ENCODE measurements at regions not wholly inside any gene's neighbourhood (a gene's known extent, or its start where the extent isn't known, plus 50 kb on each side); places are given as distances from the start of the nearest gene placed in this dataset.

DNA sequence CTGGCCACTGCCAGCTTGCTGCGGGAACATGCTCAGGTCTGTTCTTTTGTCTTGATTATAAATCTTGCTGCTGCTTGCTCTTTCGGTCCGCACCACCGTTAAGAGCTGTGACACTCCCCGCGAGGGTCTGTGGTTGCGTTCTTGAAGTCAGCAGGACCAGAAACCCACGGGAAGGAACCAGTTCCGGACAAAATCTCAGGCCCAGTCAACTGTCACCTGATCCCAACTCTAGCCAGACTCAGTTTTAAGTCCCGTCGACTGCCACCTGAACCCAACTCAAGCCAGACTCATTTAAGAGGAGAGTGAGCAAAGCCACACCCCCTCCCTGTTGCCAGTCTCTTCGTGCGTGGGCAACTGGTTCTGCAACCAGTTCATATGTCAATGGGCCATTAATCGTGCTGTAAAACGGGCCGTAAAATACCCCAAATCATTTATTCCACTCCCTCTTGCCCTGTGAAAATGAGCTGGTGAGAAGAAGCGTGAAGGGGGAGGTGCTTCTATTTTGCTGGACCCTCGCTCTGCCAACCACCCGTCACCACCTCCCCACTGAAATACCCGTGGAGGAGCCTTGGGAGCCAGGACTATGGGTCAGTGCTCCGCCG is 224.3 kb downstream of the NDUFA10 start (continued):
- TF ChIP-seq ZNF331 (CRISPR knock-in tag; IDR thresholded peaks at IDR 0.05; ENCODE audit: low read depth) = no peak
- TF ChIP-seq, protein P1, sequence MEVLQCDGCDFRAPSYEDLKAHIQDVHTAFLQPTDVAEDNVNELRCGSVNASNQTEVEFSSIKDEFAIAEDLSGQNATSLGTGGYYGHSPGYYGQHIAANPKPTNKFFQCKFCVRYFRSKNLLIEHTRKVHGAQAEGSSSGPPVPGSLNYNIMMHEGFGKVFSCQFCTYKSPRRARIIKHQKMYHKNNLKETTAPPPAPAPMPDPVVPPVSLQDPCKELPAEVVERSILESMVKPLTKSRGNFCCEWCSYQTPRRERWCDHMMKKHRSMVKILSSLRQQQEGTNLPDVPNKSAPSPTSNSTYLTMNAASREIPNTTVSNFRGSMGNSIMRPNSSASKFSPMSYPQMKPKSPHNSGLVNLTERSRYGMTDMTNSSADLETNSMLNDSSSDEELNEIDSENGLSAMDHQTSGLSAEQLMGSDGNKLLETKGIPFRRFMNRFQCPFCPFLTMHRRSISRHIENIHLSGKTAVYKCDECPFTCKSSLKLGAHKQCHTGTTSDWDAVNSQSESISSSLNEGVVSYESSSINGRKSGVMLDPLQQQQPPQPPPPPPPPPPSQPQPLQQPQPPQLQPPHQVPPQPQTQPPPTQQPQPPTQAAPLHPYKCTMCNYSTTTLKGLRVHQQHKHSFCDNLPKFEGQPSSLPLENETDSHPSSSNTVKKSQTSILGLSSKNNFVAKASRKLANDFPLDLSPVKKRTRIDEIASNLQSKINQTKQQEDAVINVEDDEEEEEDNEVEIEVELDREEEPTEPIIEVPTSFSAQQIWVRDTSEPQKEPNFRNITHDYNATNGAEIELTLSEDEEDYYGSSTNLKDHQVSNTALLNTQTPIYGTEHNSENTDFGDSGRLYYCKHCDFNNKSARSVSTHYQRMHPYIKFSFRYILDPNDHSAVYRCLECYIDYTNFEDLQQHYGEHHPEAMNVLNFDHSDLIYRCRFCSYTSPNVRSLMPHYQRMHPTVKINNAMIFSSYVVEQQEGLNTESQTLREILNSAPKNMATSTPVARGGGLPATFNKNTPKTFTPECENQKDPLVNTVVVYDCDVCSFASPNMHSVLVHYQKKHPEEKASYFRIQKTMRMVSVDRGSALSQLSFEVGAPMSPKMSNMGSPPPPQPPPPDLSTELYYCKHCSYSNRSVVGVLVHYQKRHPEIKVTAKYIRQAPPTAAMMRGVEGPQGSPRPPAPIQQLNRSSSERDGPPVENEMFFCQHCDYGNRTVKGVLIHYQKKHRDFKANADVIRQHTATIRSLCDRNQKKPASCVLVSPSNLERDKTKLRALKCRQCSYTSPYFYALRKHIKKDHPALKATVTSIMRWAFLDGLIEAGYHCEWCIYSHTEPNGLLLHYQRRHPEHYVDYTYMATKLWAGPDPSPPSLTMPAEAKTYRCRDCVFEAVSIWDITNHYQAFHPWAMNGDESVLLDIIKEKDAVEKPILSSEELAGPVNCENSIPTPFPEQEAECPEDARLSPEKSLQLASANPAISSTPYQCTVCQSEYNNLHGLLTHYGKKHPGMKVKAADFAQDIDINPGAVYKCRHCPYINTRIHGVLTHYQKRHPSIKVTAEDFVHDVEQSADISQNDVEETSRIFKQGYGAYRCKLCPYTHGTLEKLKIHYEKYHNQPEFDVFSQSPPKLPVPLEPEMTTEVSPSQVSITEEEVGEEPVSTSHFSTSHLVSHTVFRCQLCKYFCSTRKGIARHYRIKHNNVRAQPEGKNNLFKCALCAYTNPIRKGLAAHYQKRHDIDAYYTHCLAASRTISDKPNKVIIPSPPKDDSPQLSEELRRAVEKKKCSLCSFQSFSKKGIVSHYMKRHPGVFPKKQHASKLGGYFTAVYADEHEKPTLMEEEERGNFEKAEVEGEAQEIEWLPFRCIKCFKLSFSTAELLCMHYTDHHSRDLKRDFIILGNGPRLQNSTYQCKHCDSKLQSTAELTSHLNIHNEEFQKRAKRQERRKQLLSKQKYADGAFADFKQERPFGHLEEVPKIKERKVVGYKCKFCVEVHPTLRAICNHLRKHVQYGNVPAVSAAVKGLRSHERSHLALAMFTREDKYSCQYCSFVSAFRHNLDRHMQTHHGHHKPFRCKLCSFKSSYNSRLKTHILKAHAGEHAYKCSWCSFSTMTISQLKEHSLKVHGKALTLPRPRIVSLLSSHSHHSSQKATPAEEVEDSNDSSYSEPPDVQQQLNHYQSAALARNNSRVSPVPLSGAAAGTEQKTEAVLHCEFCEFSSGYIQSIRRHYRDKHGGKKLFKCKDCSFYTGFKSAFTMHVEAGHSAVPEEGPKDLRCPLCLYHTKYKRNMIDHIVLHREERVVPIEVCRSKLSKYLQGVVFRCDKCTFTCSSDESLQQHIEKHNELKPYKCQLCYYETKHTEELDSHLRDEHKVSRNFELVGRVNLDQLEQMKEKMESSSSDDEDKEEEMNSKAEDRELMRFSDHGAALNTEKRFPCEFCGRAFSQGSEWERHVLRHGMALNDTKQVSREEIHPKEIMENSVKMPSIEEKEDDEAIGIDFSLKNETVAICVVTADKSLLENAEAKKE (CRISPR knock-in tag; IDR thresholded peaks at IDR 0.05) = no peak
- no peak for TF ChIP-seq EZH2phosphoT487 (IDR thresholded peaks at IDR 0.05; ENCODE audit: unreplicated experiment)

DNA sequence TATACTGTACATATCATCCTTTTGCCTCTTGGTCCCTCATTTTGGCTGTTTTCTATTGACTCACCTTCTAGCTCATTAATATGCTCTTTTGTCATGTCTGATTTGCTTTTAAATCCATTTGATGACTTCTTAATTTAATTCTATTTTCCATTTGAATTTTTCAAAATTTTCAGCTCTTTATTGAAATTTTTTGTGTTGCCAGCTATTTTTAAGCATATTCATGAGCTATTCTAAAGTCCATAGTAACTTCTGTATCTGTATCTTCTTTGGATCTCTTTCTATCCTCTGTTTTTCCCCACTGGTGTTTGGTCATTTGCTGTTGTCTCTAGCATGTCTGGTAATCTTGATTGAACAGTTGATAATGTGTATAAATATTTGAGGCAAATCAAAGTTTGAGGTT is 227.8 kb downstream of the NDUFA10 start:
- DNase-seq (ENCODE audit: low spot score) (no peak), ATAC-seq (no peak)
- H3K4me2 ChIP-seq = no peak overlapping the region
- no peak overlapping the region for H3K4me3 ChIP-seq
- no peaks in the 10 kb centered on the region for H4K20me1 ChIP-seq (replicated peaks; ENCODE audit: insufficient read depth)
- Mint-ChIP-seq H3K27ac (no peak overlapping the region), H3K36me3 (ENCODE audit: low read depth) (no peaks in the 10 kb centered on the region), H3K4me1 (no peaks in the 10 kb centered on the region), H3K27me3 (ENCODE audit: insufficient read depth, low read depth, poor library complexity) (peaks cover 3% of the 10 kb centered on the region), H3K9me3 (peaks cover 14% of the 10 kb centered on the region; the same call in 2 of the 3 replicates), H3K4me3 (no peak overlapping the region)
- H3K27me3 ChIP-seq (ENCODE audit: insufficient read depth) = no peaks in the 10 kb centered on the region
- H3K27ac ChIP-seq (ENCODE audit: low read depth) = no peak overlapping the region
- H3K9me2 ChIP-seq (ENCODE audit: insufficient read depth) = no peaks in the 10 kb centered on the region
- H3K79me2 ChIP-seq (replicated peaks; ENCODE audit: insufficient read depth) = no peaks in the 10 kb centered on the region
- H3F3A ChIP-seq (replicated peaks; ENCODE audit: low read depth) = no peaks in the 10 kb centered on the region
- H3K36me3 ChIP-seq (ENCODE audit: insufficient read depth) = no peaks in the 10 kb centered on the region
- no peak overlapping the region for H2AFZ ChIP-seq
- H3K4me1 ChIP-seq (ENCODE audit: insufficient read depth) = no peaks in the 10 kb centered on the region
- TF ChIP-seq, protein P2, sequence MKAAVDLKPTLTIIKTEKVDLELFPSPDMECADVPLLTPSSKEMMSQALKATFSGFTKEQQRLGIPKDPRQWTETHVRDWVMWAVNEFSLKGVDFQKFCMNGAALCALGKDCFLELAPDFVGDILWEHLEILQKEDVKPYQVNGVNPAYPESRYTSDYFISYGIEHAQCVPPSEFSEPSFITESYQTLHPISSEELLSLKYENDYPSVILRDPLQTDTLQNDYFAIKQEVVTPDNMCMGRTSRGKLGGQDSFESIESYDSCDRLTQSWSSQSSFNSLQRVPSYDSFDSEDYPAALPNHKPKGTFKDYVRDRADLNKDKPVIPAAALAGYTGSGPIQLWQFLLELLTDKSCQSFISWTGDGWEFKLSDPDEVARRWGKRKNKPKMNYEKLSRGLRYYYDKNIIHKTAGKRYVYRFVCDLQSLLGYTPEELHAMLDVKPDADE (IDR thresholded peaks at IDR 0.05) = no peak
- TF ChIP-seq, protein P1 (CRISPR knock-in tag; IDR thresholded peaks at IDR 0.05) = no peak
- TF ChIP-seq STAT1 (IDR thresholded peaks at IDR 0.05; ENCODE audit: unreplicated experiment) (no peak), JUNB (IDR thresholded peaks at IDR 0.05; ENCODE audit: unreplicated experiment) (no peak), ZNF114 (CRISPR knock-in tag; IDR thresholded peaks at IDR 0.05) (no peak), EZH2phosphoT487 (IDR thresholded peaks at IDR 0.05; ENCODE audit: unreplicated experiment) (no peak), CREB1 (CRISPR knock-in tag; IDR thresholded peaks at IDR 0.05; ENCODE audit: low read depth) (no peak), ZNF331 (CRISPR knock-in tag; IDR thresholded peaks at IDR 0.05; ENCODE audit: low read depth) (no peak), NANOG (IDR thresholded peaks at IDR 0.05; ENCODE audit: borderline replicate concordance) (no peak)
